Epithelial cell of proximal tubule (primary cell): ENCODE measurements at regions not wholly inside any gene's neighbourhood (a gene's known extent, or its start where the extent isn't known, plus 50 kb on each side); places are given as distances from the start of the nearest gene placed in this dataset.

Experiments
- DNase-seq: peaks from one replicate; pipeline ENCODE4 v3.0.0-alpha.2; 2011; ENCODE audit warnings: low read depth
- H3K4me3 ChIP-seq: 2 replicates; pipeline ENCODE4 v1.5.1; 2011; ENCODE audit warnings: low read depth, mild to moderate bottlenecking, low read length
- CTCF ChIP-seq: conservative IDR thresholded peaks from 2 replicates; pipeline ENCODE4 v1.5.1; 2012; ENCODE audit warnings: low read depth, mild to moderate bottlenecking, low read length

- TF ChIP-seq CTCF: no peak
- no peak overlapping the region for H3K4me3 ChIP-seq
- no peak for DNase-seq
These were observed 131.0 kb upstream of the PSMD7 start for GRCh38 chr16:74165566-74166080.

GRCh38 chr16:74160759-74161158, 135.9 kb upstream of the PSMD7 start:
- TF ChIP-seq CTCF: no peak
- no peak overlapping the region for H3K4me3 ChIP-seq
- no peak for DNase-seq

- no peak for TF ChIP-seq CTCF
- no peak overlapping the region for H3K4me3 ChIP-seq
- DNase-seq: no peak
These were observed 142.8 kb upstream of the PSMD7 start for GRCh38 chr16:74153773-74154172.

- TF ChIP-seq CTCF: no peak
- no peak overlapping the region for H3K4me3 ChIP-seq
- DNase-seq: no peak
These were observed 150.0 kb upstream of the PSMD7 start for GRCh38 chr16:74146643-74147042.

GRCh38 chr16:74143171-74143570, 153.4 kb upstream of the PSMD7 start:
- no peak for DNase-seq
- TF ChIP-seq CTCF: no peak

GRCh38 chr16:74141015-74141414, 155.6 kb upstream of the PSMD7 start:
- H3K4me3 ChIP-seq: no peak overlapping the region
- TF ChIP-seq CTCF: no peak
- DNase-seq: no peak

More at GRCh38 chr16:74143171-74143570, 153.4 kb upstream of the PSMD7 start:
- no peak overlapping the region for H3K4me3 ChIP-seq

- no peak overlapping the region for H3K4me3 ChIP-seq
- TF ChIP-seq CTCF: no peak
- DNase-seq: no peak
These were observed 156.1 kb upstream of the PSMD7 start for GRCh38 chr16:74140557-74140956.
